H1 (cell line): ENCODE measurements at regions not wholly inside any gene's neighbourhood (a gene's known extent, or its start where the extent isn't known, plus 50 kb on each side); places are given as distances from the start of the nearest gene placed in this dataset.
"Not testable (repeated sequence)": the region's sequence is repeated elsewhere in the genome, so short reads cannot be mapped to it uniquely, and the experiment has no call there.

ENCODE experiments used
- CTCF ChIA-PET: fragments of 300-600 bp; sonication (Branson Sonifier 250); formaldehyde crosslinking; loops from one replicate; lab custom pipeline; 2021; ENCODE audit not compliant: partially characterized antibody; lab: Charles Lee
- POLR2A ChIA-PET: fragments of 300-600 bp; sonication (Branson Sonifier 250); formaldehyde crosslinking; loops from one replicate; lab custom pipeline; 2021; ENCODE audit warnings: inconsistent platforms; ENCODE audit not compliant: partially characterized antibody; lab: Charles Lee
- DNase-seq, 2 experiments: peaks; one replicate each; pipeline versions ENCODE4 v3.0.0 to v3.0.0-alpha.2; 2010 to 2022; ENCODE audit warnings: low spot score in 2 of 2, low read depth in 1 of 2, mixed read lengths in 1 of 2
- FAIRE-seq: peaks from 2 replicates; lab custom pipeline; 2011; peaks lifted over from hg19 to GRCh38; lab: Jason Lieb, UNC
- H2AFZ ChIP-seq: 2 replicates; pipeline ENCODE4 v1.8.1; 2012; ENCODE audit warnings: low read length, inconsistent platforms
- H2AK5ac ChIP-seq: 2 replicates; pipeline ENCODE4 v1.6.1; 2013; ENCODE audit warnings: low read depth, low read length
- H2BK120ac ChIP-seq: replicated peaks from 2 replicates; pipeline ENCODE3; 2013; ENCODE audit warnings: low read depth, low read length, inconsistent platforms
- H2BK12ac ChIP-seq: 2 replicates; pipeline ENCODE4 v1.6.1; 2013; ENCODE audit warnings: low read depth, low read length
- H2BK15ac ChIP-seq: 2 replicates; pipeline ENCODE4 v1.6.1; 2013; ENCODE audit warnings: low read length
- H2BK20ac ChIP-seq: 2 replicates; pipeline ENCODE4 v1.6.1; 2013; ENCODE audit warnings: low read length
- H2BK5ac ChIP-seq: 2 replicates; pipeline ENCODE4 v1.6.1; 2013; ENCODE audit warnings: low read depth, low read length
- H3K14ac ChIP-seq: 2 replicates; pipeline ENCODE4 v1.6.1; 2013; ENCODE audit warnings: inconsistent platforms; ENCODE audit not compliant: insufficient read length
- H3K18ac ChIP-seq: 2 replicates; pipeline ENCODE4 v1.6.1; 2013; ENCODE audit warnings: low read length; ENCODE audit errors: extremely low read depth
- H3K23ac ChIP-seq: 2 replicates; pipeline ENCODE4 v1.6.1; 2013; ENCODE audit warnings: inconsistent platforms; ENCODE audit not compliant: insufficient read length
- H3K23me2 ChIP-seq: 2 replicates; pipeline ENCODE4 v1.6.1; 2013; ENCODE audit warnings: low read depth, low read length
- H3K27ac ChIP-seq: 2 replicates; pipeline ENCODE4 v1.6.1; 2011; ENCODE audit warnings: low read depth, low read length, inconsistent platforms
- H3K27me3 ChIP-seq, 4 experiments: replicated peaks in 1 of 4; 1 replicate in 1 of 4; 2 replicates in 3 of 4; pipeline versions ENCODE4 v1.6.1 to v1.8.1; 2011 to 2013; ENCODE audit warnings: low read length in 3 of 4, mild to moderate bottlenecking in 3 of 4, inconsistent platforms in 2 of 4, mixed read lengths in 2 of 4, moderate library complexity in 1 of 4; ENCODE audit not compliant: control insufficient read depth in 3 of 4, insufficient read depth in 3 of 4; ENCODE audit errors: extremely low read depth in 1 of 4
- H3K36me3 ChIP-seq, 4 experiments: 2 replicates each; pipeline versions ENCODE4 v1.6.1 to v1.8.1; 2011 to 2013; ENCODE audit warnings: mild to moderate bottlenecking in 4 of 4, low read length in 3 of 4, moderate library complexity in 2 of 4, control low read depth in 1 of 4, inconsistent platforms in 1 of 4; ENCODE audit not compliant: insufficient read depth in 4 of 4, control insufficient read depth in 2 of 4
- H3K4ac ChIP-seq: replicated peaks from 2 replicates; pipeline ENCODE3; 2013; ENCODE audit warnings: low read length, low read depth, mixed read lengths, inconsistent platforms; ENCODE audit not compliant: insufficient read length
- H3K4me1 ChIP-seq, 4 experiments: replicated peaks in 1 of 4; 1 replicate in 1 of 4; 2 replicates in 3 of 4; pipeline versions ENCODE4 v1.6.1 to v1.8.1; 2011 to 2013; ENCODE audit warnings: low read length in 3 of 4, inconsistent platforms in 2 of 4, mixed read lengths in 1 of 4; ENCODE audit not compliant: insufficient read depth in 4 of 4, control insufficient read depth in 3 of 4
- H3K4me2 ChIP-seq, 2 experiments: 2 replicates each; pipeline versions ENCODE4 v1.6.1 to v1.8.1; 2011 to 2013; ENCODE audit warnings: low read depth in 2 of 2, low read length in 2 of 2, control low read depth in 1 of 2, inconsistent platforms in 1 of 2, mild to moderate bottlenecking in 1 of 2; ENCODE audit not compliant: insufficient read depth in 1 of 2
- H3K4me3 ChIP-seq, 4 experiments: fragments of 200-600, 300-600 bp in 1 of 4; sonication (generic), shearing (Covaris generic), sonication (Bioruptor Twin) in 1 of 4; 2 replicates each; pipeline versions ENCODE4 v1.5.1 to v1.8.1; 2011 to 2016; ENCODE audit warnings: low read length in 4 of 4, low read depth in 3 of 4, control low read depth in 2 of 4, inconsistent platforms in 2 of 4, mild to moderate bottlenecking in 2 of 4, mixed read lengths in 1 of 4, moderate library complexity in 1 of 4; ENCODE audit not compliant: insufficient read depth in 2 of 4; ENCODE audit errors: extremely low read depth in 1 of 4
- H3K56ac ChIP-seq: replicated peaks from 2 replicates; pipeline ENCODE3; 2013; ENCODE audit warnings: low read depth, mild to moderate bottlenecking, mixed read lengths, low read length, inconsistent platforms; ENCODE audit not compliant: insufficient read length
- H3K79me1 ChIP-seq: 2 replicates; pipeline ENCODE4 v1.6.1; 2013; ENCODE audit warnings: low read depth, low read length, control low read depth
- H3K79me2 ChIP-seq, 2 experiments: 2 replicates each; pipeline versions ENCODE4 v1.6.1 to v1.8.1; 2012 to 2013; ENCODE audit warnings: low read length in 2 of 2, mild to moderate bottlenecking in 2 of 2, inconsistent platforms in 1 of 2; ENCODE audit not compliant: insufficient read depth in 2 of 2, control insufficient read depth in 1 of 2
- H3K9ac ChIP-seq, 4 experiments: replicated peaks in 1 of 4; 1 replicate in 1 of 4; 2 replicates in 3 of 4; pipeline versions ENCODE4 v1.6.1 to v1.8.1; 2011 to 2013; ENCODE audit warnings: low read depth in 3 of 4, low read length in 3 of 4, control low read depth in 2 of 4, mild to moderate bottlenecking in 2 of 4, moderate library complexity in 2 of 4, inconsistent platforms in 1 of 4; ENCODE audit errors: extremely low read depth in 1 of 4
- H3K9me3 ChIP-seq, 2 experiments: 2 replicates each; pipeline versions ENCODE4 v1.6.1 to v1.8.1; 2012 to 2013; ENCODE audit warnings: mild to moderate bottlenecking in 2 of 2, moderate library complexity in 2 of 2, control low read depth in 1 of 2, inconsistent platforms in 1 of 2, low read depth in 1 of 2, low read length in 1 of 2, mixed read lengths in 1 of 2; ENCODE audit not compliant: insufficient read depth in 2 of 2
- H4K20me1 ChIP-seq, 2 experiments: replicated peaks in 1 of 2; 2 replicates each; pipeline versions ENCODE3 to v1.8.1; 2011 to 2013; ENCODE audit warnings: inconsistent platforms in 2 of 2, low read length in 2 of 2, mild to moderate bottlenecking in 1 of 2; ENCODE audit not compliant: insufficient read depth in 2 of 2, control insufficient read depth in 1 of 2
- H4K5ac ChIP-seq: 2 replicates; pipeline ENCODE4 v1.6.1; 2013; ENCODE audit warnings: low read length, low read depth, mixed read lengths, inconsistent platforms; ENCODE audit not compliant: insufficient read length
- H4K8ac ChIP-seq: 2 replicates; pipeline ENCODE4 v1.8.0; 2013; ENCODE audit warnings: mild to moderate bottlenecking, moderate library complexity, low read length, inconsistent platforms; ENCODE audit not compliant: insufficient read depth; ENCODE audit errors: extremely low read depth
- H4K91ac ChIP-seq: replicated peaks from 2 replicates; pipeline ENCODE3; 2013; ENCODE audit warnings: low read length, mixed read lengths, inconsistent platforms; ENCODE audit not compliant: insufficient read length
- WGBS, 2 experiments: shearing (Covaris generic) in 1 of 2; methylation state at CpG; one replicate each; pipeline versions ENCODE4 v1.1.6 to v1.1.7; 2013 to 2015; ENCODE audit warnings: low lambda C conversion rate in 2 of 2, mixed read lengths in 2 of 2, inconsistent platforms in 1 of 2, low coverage in 1 of 2, missing lambda C conversion rate in 1 of 2; ENCODE audit not compliant: insufficient replicate concordance in 2 of 2, insufficient coverage in 1 of 2, insufficient read length in 1 of 2; ENCODE audit errors: extremely low coverage in 1 of 2, missing lambda C conversion rate in 1 of 2; 5-methylcytosine and 5-hydroxymethylcytosine counted together

GRCh38 chr6:88497403-88497802, 331.3 kb upstream of the CNR1 start:
- H3K27ac ChIP-seq, H2AFZ ChIP-seq, H3K23ac ChIP-seq, H3K56ac ChIP-seq, FAIRE-seq, H3K9ac ChIP-seq, H4K20me1 ChIP-seq, H2BK15ac ChIP-seq, H4K8ac ChIP-seq, H2BK120ac ChIP-seq, H4K91ac ChIP-seq, H3K14ac ChIP-seq, H2BK12ac ChIP-seq, H3K4me1 ChIP-seq, H3K4me2 ChIP-seq, H2BK20ac ChIP-seq, H3K79me1 ChIP-seq, DNase-seq, H3K9me3 ChIP-seq, H3K4ac ChIP-seq, H3K18ac ChIP-seq, H2BK5ac ChIP-seq, H3K4me3 ChIP-seq, H3K27me3 ChIP-seq, H3K36me3 ChIP-seq, POLR2A ChIA-PET, H3K79me2 ChIP-seq, H2AK5ac ChIP-seq, H3K23me2 ChIP-seq, H4K5ac ChIP-seq: not testable (repeated sequence)
- 84% methylated on average over 8 of the region's 8 CpGs; no CpG with 5 or more reads in 1 of the 2 experiments for WGBS, 2 experiments
- CTCF ChIA-PET, result interaction anchor here (0.7 to 1.0 kb wide), 4 partner anchors 9 to 535 kb away, joined by 3 to 4 read pairs (median 3); no protein-coding TSS in a partner anchor
